SK-N-SH (cell line): ENCODE measurements at regions not wholly inside any gene's neighbourhood (a gene's known extent, or its start where the extent isn't known, plus 50 kb on each side); places are given as distances from the start of the nearest gene placed in this dataset.
A peak's percentile ranks its signal among the peaks of the same experiment; 100 is the strongest.

Experiments
- CTCF ChIA-PET: fragments of 300-600, 350-600 bp; formaldehyde crosslinking; extraction: SDS; loops from one replicate; lab custom pipeline; 2021; lab: Yijun Ruan, JAX
- POLR2A ChIA-PET: fragments of 350-600 bp; sonication (Branson Sonifier 250); formaldehyde crosslinking; extraction: SDS; loops from one replicate; lab custom pipeline; 2020; ENCODE audit warnings: antibody characterized with exemption, inconsistent platforms; lab: Yijun Ruan, JAX
- DNase-seq: peaks from one replicate; pipeline ENCODE4 v3.0.0; 2012
- H2AFZ ChIP-seq: fragments of 200-600 bp; sonication (generic); 2 replicates; pipeline ENCODE4 v1.8.1; 2016; ENCODE audit warnings: antibody characterized with exemption, mild to moderate bottlenecking, low read depth
- H3F3A ChIP-seq: fragments of 200-600 bp; sonication (generic); replicated peaks from 2 replicates; pipeline ENCODE3; 2016; ENCODE audit warnings: antibody characterized with exemption, mild to moderate bottlenecking; ENCODE audit not compliant: insufficient read depth
- H3K27ac ChIP-seq, 2 experiments: fragments of 200-500 bp in 1 of 2; fragments of 200-600 bp in 1 of 2; sonication (Bioruptor generic) in 1 of 2; sonication (generic), shearing (Covaris generic) in 1 of 2; 2 replicates each; pipeline versions ENCODE4 v1.5.1 to v1.6.1; 2014 to 2016; ENCODE audit warnings: low read depth in 2 of 2, inconsistent platforms in 1 of 2, low read length in 1 of 2, mild to moderate bottlenecking in 1 of 2, mixed read lengths in 1 of 2
- H3K27me3 ChIP-seq: fragments of 200-600 bp; sonication (generic), shearing (Covaris generic); 2 replicates; pipeline ENCODE4 v1.6.1; 2016; ENCODE audit warnings: mixed run types; ENCODE audit not compliant: insufficient read depth
- H3K36me3 ChIP-seq, 2 experiments: fragments of 200-500 bp in 1 of 2; fragments of 200-600 bp in 1 of 2; sonication (Bioruptor generic) in 1 of 2; sonication (generic) in 1 of 2; replicated peaks in 1 of 2; 2 replicates each; pipeline versions ENCODE3 to v1.5.1; 2014 to 2016; ENCODE audit warnings: low read length in 1 of 2, mild to moderate bottlenecking in 1 of 2; ENCODE audit not compliant: insufficient read depth in 2 of 2, control insufficient read depth in 1 of 2
- H3K4me1 ChIP-seq, 2 experiments: fragments of 200-500 bp in 1 of 2; fragments of 200-600 bp in 1 of 2; sonication (Bioruptor generic) in 1 of 2; sonication (generic), shearing (Covaris generic) in 1 of 2; 2 replicates each; pipeline versions ENCODE4 v1.5.1 to v1.6.1; 2014 to 2016; ENCODE audit warnings: low read depth in 1 of 2, low read length in 1 of 2, mixed run types in 1 of 2; ENCODE audit not compliant: insufficient read depth in 2 of 2, control insufficient read depth in 1 of 2
- H3K4me2 ChIP-seq: fragments of 200-600 bp; sonication (generic), shearing (Covaris generic); 2 replicates; pipeline ENCODE4 v1.6.1; 2017; ENCODE audit warnings: mixed run types
- H3K4me3 ChIP-seq, 2 experiments: fragments of 200-500 bp in 1 of 2; fragments of 200-600 bp in 1 of 2; sonication (Bioruptor generic) in 1 of 2; sonication (generic), shearing (Covaris generic) in 1 of 2; 2 replicates each; pipeline versions ENCODE4 v1.5.1 to v1.8.1; 2014 to 2016; ENCODE audit warnings: low read depth in 2 of 2, inconsistent platforms in 1 of 2, low read length in 1 of 2, mild to moderate bottlenecking in 1 of 2, mixed read lengths in 1 of 2, moderate library complexity in 1 of 2
- H3K79me2 ChIP-seq: fragments of 200-600 bp; sonication (generic); 2 replicates; pipeline ENCODE4 v1.8.1; 2017; ENCODE audit warnings: mild to moderate bottlenecking; ENCODE audit not compliant: insufficient read depth
- H3K9ac ChIP-seq: fragments of 200-600 bp; sonication (generic); 2 replicates; pipeline ENCODE4 v1.6.1; 2017; ENCODE audit warnings: mixed run types
- H3K9me2 ChIP-seq: fragments of 200-600 bp; sonication (generic); 2 replicates; pipeline ENCODE4 v1.6.1; 2017; ENCODE audit warnings: mixed run types
- H3K9me3 ChIP-seq: fragments of 200-600 bp; sonication (generic); 2 replicates; pipeline ENCODE4 v1.6.1; 2017; ENCODE audit warnings: mixed run types, mild to moderate bottlenecking, moderate library complexity
- H4K20me1 ChIP-seq: fragments of 200-600 bp; sonication (generic); 2 replicates; pipeline ENCODE4 v1.6.1; 2017; ENCODE audit warnings: mild to moderate bottlenecking, mixed run types; ENCODE audit not compliant: insufficient read depth
- CHD2 ChIP-seq: fragments of 150-350 bp; IDR thresholded peaks from 2 replicates; pipeline ENCODE4 v1.6.1; 2018; ENCODE audit warnings: low read length; ENCODE audit not compliant: partially characterized antibody
- ELF1 ChIP-seq: IDR thresholded peaks from 2 replicates; pipeline ENCODE4 v1.4.0; 2012
- EP300 ChIP-seq, 2 experiments: IDR thresholded peaks; 2 replicates each; pipeline versions ENCODE4 v1.4.0 to v1.6.1; 2012; ENCODE audit warnings: borderline replicate concordance in 1 of 2, low read depth in 1 of 2, low read length in 1 of 2
- EZH2phosphoT487 ChIP-seq: fragments of 200-600 bp; sonication (generic); IDR thresholded peaks from 2 replicates; pipeline ENCODE4 v1.6.1; 2017; ENCODE audit warnings: low read depth, mixed run types, mild to moderate bottlenecking, antibody characterized with exemption, moderate library complexity, borderline replicate concordance
- GABPA ChIP-seq: IDR thresholded peaks from 2 replicates; pipeline ENCODE4 v1.4.0; 2012; ENCODE audit warnings: low read depth, mild to moderate bottlenecking
- GATA2 ChIP-seq: sonication (generic); formaldehyde crosslinking; IDR thresholded peaks from 2 replicates; pipeline ENCODE4 v1.5.0; 2020; ENCODE audit warnings: mild to moderate bottlenecking, missing genetic modification reagents
- IRF3 ChIP-seq: fragments of 150-350 bp; IDR thresholded peaks from 2 replicates; pipeline ENCODE4 v1.6.1; 2016; ENCODE audit warnings: mild to moderate bottlenecking, low read depth, low read length
- MAX ChIP-seq: IDR thresholded peaks from 2 replicates; pipeline ENCODE4 v1.4.0; 2012; ENCODE audit warnings: low read depth
- PBX3 ChIP-seq: IDR thresholded peaks from 2 replicates; pipeline ENCODE4; 2012
- POLR2AphosphoS5 ChIP-seq: IDR thresholded peaks from 2 replicates; pipeline ENCODE4 v1.6.1; 2012; ENCODE audit warnings: low read depth, low read length
- RAD21 ChIP-seq: IDR thresholded peaks from 2 replicates; pipeline ENCODE4 v1.6.1; 2012; ENCODE audit warnings: mild to moderate bottlenecking, low read length
- RCOR1 ChIP-seq: fragments of 150-350 bp; IDR thresholded peaks from 2 replicates; pipeline ENCODE4 v1.6.1; 2017; ENCODE audit warnings: antibody characterized with exemption, low read length
- REST ChIP-seq: IDR thresholded peaks from 2 replicates; pipeline ENCODE4 v1.6.1; 2012; ENCODE audit warnings: mild to moderate bottlenecking, low read depth, low read length, moderate library complexity
- RFX5 ChIP-seq: IDR thresholded peaks from 2 replicates; pipeline ENCODE4 v1.6.1; 2012; ENCODE audit warnings: mild to moderate bottlenecking, improper control_type of control experiment, low read length
- RXRA ChIP-seq: IDR thresholded peaks from 2 replicates; pipeline ENCODE4 v1.4.0; 2012; ENCODE audit warnings: low read depth, mild to moderate bottlenecking, borderline replicate concordance
- SIN3A ChIP-seq: IDR thresholded peaks from 2 replicates; pipeline ENCODE4 v1.6.1; 2012; ENCODE audit warnings: low read depth, mild to moderate bottlenecking, low read length, moderate library complexity, borderline replicate concordance
- SMC3 ChIP-seq: IDR thresholded peaks from 2 replicates; pipeline ENCODE4 v1.6.1; 2012; ENCODE audit warnings: low read depth, low read length, improper control_type of control experiment
- TAF1 ChIP-seq: IDR thresholded peaks from 2 replicates; pipeline ENCODE4 v1.6.1; 2012; ENCODE audit warnings: low read depth, mild to moderate bottlenecking, low read length, moderate library complexity, borderline replicate concordance
- TCF12 ChIP-seq: IDR thresholded peaks from 2 replicates; pipeline ENCODE4 v1.4.0; 2012
- TEAD4 ChIP-seq: IDR thresholded peaks from 2 replicates; pipeline ENCODE4 v1.4.0; 2012; ENCODE audit warnings: mild to moderate bottlenecking, borderline replicate concordance; ENCODE audit not compliant: insufficient read depth
- USF1 ChIP-seq: IDR thresholded peaks from 2 replicates; pipeline ENCODE4 v1.4.0; 2012; ENCODE audit warnings: low read depth, borderline replicate concordance
- WGBS: methylation state at CpG from one replicate; pipeline ENCODE4 v1.1.6; 2017; ENCODE audit warnings: low lambda C conversion rate; 5-methylcytosine and 5-hydroxymethylcytosine counted together

GRCh38 chr13:90416519-90416918, 931.0 kb upstream of the MIR17HG start (continued):
- TF ChIP-seq RXRA (no peak), ELF1 (no peak), IRF3 (no peak), USF1 (no peak), REST (no peak), TCF12 (peak; percentile 74), GATA2 (no peak), MAX (no peak), SIN3A (no peak), RAD21 (no peak), EP300 (IDR thresholded peaks at IDR 0.05; ENCODE audit: borderline replicate concordance in 1 of 2, low read depth in 1 of 2, low read length in 1 of 2) (peak in 1 of 2 experiments; percentile 81; a peak in 1 of 4 replicates)

GRCh38 chr13:90416938-90417337, 930.5 kb upstream of the MIR17HG start:
- TF ChIP-seq EP300 (IDR thresholded peaks at IDR 0.05; ENCODE audit: borderline replicate concordance in 1 of 2, low read depth in 1 of 2, low read length in 1 of 2): no peak
- no peak for TF ChIP-seq SMC3
- TF ChIP-seq PBX3: no peak
- TF ChIP-seq IRF3: no peak
- no peak for TF ChIP-seq SIN3A
- no peak for TF ChIP-seq TAF1
- TF ChIP-seq TEAD4: no peak
- TF ChIP-seq GABPA: no peak
- no peak for TF ChIP-seq CHD2
- TF ChIP-seq MAX: no peak
- TF ChIP-seq POLR2AphosphoS5: no peak
- no peak for TF ChIP-seq EZH2phosphoT487
- TF ChIP-seq RXRA: no peak
- no peak for TF ChIP-seq RFX5
- TF ChIP-seq RCOR1: no peak
- Histone ChIP-seq H3K4me2 (peak overlapping the region; percentile 58), H3F3A (peaks cover 22% of the 10 kb centered on the region), H3K36me3 (no peaks in the 10 kb centered on the region), H2AFZ (peak overlapping the region; percentile 59; the same call in 1 of the 2 replicates), H4K20me1 (no peaks in the 10 kb centered on the region), H3K9me3 (no peaks in the 10 kb centered on the region), H3K27me3 (no peaks in the 10 kb centered on the region), H3K9me2 (no peaks in the 10 kb centered on the region), H3K9ac (no peak overlapping the region), H3K79me2 (no peaks in the 10 kb centered on the region), H3K4me3 (no peak overlapping the region), H3K27ac (peak overlapping the region; percentile 74 to 81; a peak in 2 of 4 replicates), H3K4me1 (peaks cover 0 to 28% of the 10 kb centered on the region in 2 experiments; a peak in 3 of 4 replicates)
- WGBS: 87% methylated on average over 1 of the region's 1 CpG
- POLR2A ChIA-PET: no interaction called here
- no peak for DNase-seq
- CTCF ChIA-PET: no interaction called here
